Suprapubic skin (tissue), 4 donors: ENCODE measurements at regions not wholly inside any gene's neighbourhood (a gene's known extent, or its start where the extent isn't known, plus 50 kb on each side); places are given as distances from the start of the nearest gene placed in this dataset.
A peak's percentile ranks its signal among the peaks of the same experiment; 100 is the strongest.

ENCODE experiments used
- DNase-seq, 2 donors: peaks; one replicate each; pipeline ENCODE4 v3.0.0-alpha.2; 2019; ENCODE audit warnings: low spot score in 2 of 2
- H3K27ac ChIP-seq: fragments of 200-600 bp; sonication (generic); one replicate; pipeline ENCODE4 v1.5.1; 2019
- H3K27me3 ChIP-seq: fragments of 200-600 bp; sonication (generic); one replicate; pipeline ENCODE4 v1.5.1; 2019
- H3K36me3 ChIP-seq: fragments of 200-600 bp; sonication (generic); one replicate; pipeline ENCODE4 v1.5.1; 2019
- H3K4me1 ChIP-seq: fragments of 200-600 bp; sonication (generic); one replicate; pipeline ENCODE4 v1.5.1; 2019
- H3K4me3 ChIP-seq: fragments of 200-600 bp; sonication (generic); one replicate; pipeline ENCODE4 v1.5.1; 2019; ENCODE audit warnings: mild to moderate bottlenecking
- H3K9me3 ChIP-seq: fragments of 200-600 bp; sonication (generic); one replicate; pipeline ENCODE4 v1.5.1; 2019
- CTCF ChIP-seq, 2 donors: fragments of 200-600 bp in 1 of 2; fragments of 450-650 bp in 1 of 2; sonication (generic) in 1 of 2; IDR thresholded peaks; one replicate each; pipeline ENCODE4 v1.5.1; 2016 to 2019; ENCODE audit warnings: antibody characterized with exemption in 2 of 2, mild to moderate bottlenecking in 1 of 2, moderate library complexity in 1 of 2
- EP300 ChIP-seq: sonication (generic); formaldehyde crosslinking; IDR thresholded peaks from one replicate; pipeline ENCODE4 v1.6.1; 2017; ENCODE audit warnings: antibody characterized with exemption
- POLR2A ChIP-seq, 2 donors: fragments of 450-650 bp; IDR thresholded peaks; one replicate each; pipeline ENCODE4 v1.6.1; 2017; ENCODE audit warnings: antibody characterized with exemption in 2 of 2, mild to moderate bottlenecking in 2 of 2, moderate library complexity in 2 of 2
- POLR2AphosphoS5 ChIP-seq, 3 donors: sonication (generic); formaldehyde crosslinking; IDR thresholded peaks; one replicate each; pipeline ENCODE4 v1.6.1; 2017; ENCODE audit warnings: antibody characterized with exemption in 3 of 3
- WGBS: methylation state at CpG from one replicate; pipeline ENCODE4 v1.1.5; 2018; 5-methylcytosine and 5-hydroxymethylcytosine counted together

- no peak for TF ChIP-seq CTCF (IDR thresholded peaks at IDR 0.05)
- TF ChIP-seq POLR2A (IDR thresholded peaks at IDR 0.05), result no peak
- TF ChIP-seq POLR2AphosphoS5 (IDR thresholded peaks at IDR 0.05), result no peak
- no peak for TF ChIP-seq EP300
- Histone ChIP-seq H3K4me1 (peaks cover 19% of the 10 kb centered on the region), H3K4me3 (no peak overlapping the region), H3K9me3 (no peaks in the 10 kb centered on the region), H3K27me3 (no peaks in the 10 kb centered on the region), H3K27ac (peak overlapping the region; percentile 69), H3K36me3 (no peaks in the 10 kb centered on the region)
- no peak for DNase-seq
- 51% methylated on average over 3 of the region's 3 CpGs for WGBS
Measured at GRCh38 chr12:102756530-102756929, 160.5 kb downstream of the PAH start.

GRCh38 chr12:102755266-102755665 lies 161.8 kb downstream of the PAH start:
- no peak overlapping the region for H3K27ac ChIP-seq
- no peaks in the 10 kb centered on the region for H3K36me3 ChIP-seq
- TF ChIP-seq EP300, result no peak
- TF ChIP-seq POLR2AphosphoS5 (IDR thresholded peaks at IDR 0.05), result no peak
- TF ChIP-seq CTCF (IDR thresholded peaks at IDR 0.05), result no peak
- TF ChIP-seq POLR2A (IDR thresholded peaks at IDR 0.05), result no peak
- peaks cover 19% of the 10 kb centered on the region for H3K4me1 ChIP-seq
- no peak overlapping the region for H3K4me3 ChIP-seq
- no peak for DNase-seq
- H3K9me3 ChIP-seq, result no peaks in the 10 kb centered on the region
- WGBS, result 83% methylated on average over 3 of the region's 3 CpGs
- H3K27me3 ChIP-seq, result no peaks in the 10 kb centered on the region

- Histone ChIP-seq H3K9me3 (no peaks in the 10 kb centered on the region), H3K27ac (no peak overlapping the region), H3K4me3 (no peak overlapping the region), H3K36me3 (no peaks in the 10 kb centered on the region), H3K27me3 (no peaks in the 10 kb centered on the region), H3K4me1 (peaks cover 19% of the 10 kb centered on the region)
- 71% methylated on average over 2 of the region's 2 CpGs for WGBS
- no peak for DNase-seq
- TF ChIP-seq POLR2A (IDR thresholded peaks at IDR 0.05) (no peak), POLR2AphosphoS5 (IDR thresholded peaks at IDR 0.05) (peak in 1 of 3 donors; percentile 45), CTCF (IDR thresholded peaks at IDR 0.05) (no peak)
Measured at GRCh38 chr12:102753802-102754201, 163.2 kb downstream of the PAH start.

GRCh38 chr12:102748704-102749103 lies 168.3 kb downstream of the PAH start:
- WGBS, result 72% methylated on average over 3 of the region's 3 CpGs
- no peak for TF ChIP-seq CTCF (IDR thresholded peaks at IDR 0.05)
- TF ChIP-seq POLR2AphosphoS5 (IDR thresholded peaks at IDR 0.05), result no peak
- TF ChIP-seq POLR2A (IDR thresholded peaks at IDR 0.05), result no peak
- no peak overlapping the region for H3K4me3 ChIP-seq
- no peak for DNase-seq
- no peaks in the 10 kb centered on the region for H3K27me3 ChIP-seq
- H3K4me1 ChIP-seq, result no peaks in the 10 kb centered on the region
- H3K27ac ChIP-seq, result no peak overlapping the region
- no peaks in the 10 kb centered on the region for H3K9me3 ChIP-seq
- H3K36me3 ChIP-seq, result no peaks in the 10 kb centered on the region

- Histone ChIP-seq H3K9me3 (no peaks in the 10 kb centered on the region), H3K27ac (no peak overlapping the region), H3K27me3 (no peaks in the 10 kb centered on the region), H3K4me1 (no peaks in the 10 kb centered on the region), H3K4me3 (no peak overlapping the region), H3K36me3 (no peaks in the 10 kb centered on the region)
- no peak for TF ChIP-seq CTCF (IDR thresholded peaks at IDR 0.05)
- no peak for TF ChIP-seq POLR2AphosphoS5 (IDR thresholded peaks at IDR 0.05)
- TF ChIP-seq POLR2A (IDR thresholded peaks at IDR 0.05), result no peak
- TF ChIP-seq EP300, result no peak
- WGBS, result 69% methylated on average over 4 of the region's 4 CpGs
- no peak for DNase-seq
Measured at GRCh38 chr12:102746963-102747362, 170.1 kb downstream of the PAH start.
